IMR-90 (cell line): ENCODE measurements at regions not wholly inside any gene's neighbourhood (a gene's known extent, or its start where the extent isn't known, plus 50 kb on each side); places are given as distances from the start of the nearest gene placed in this dataset.

Experiments used
- ATAC-seq: fragments of 200-7000 bp; cut with Tn5 transposase; 2 replicates; pipeline ENCODE4 v1.9.1; 2020; ENCODE audit warnings: low read depth, mild to moderate bottlenecking, moderate library complexity
- BruUV-seq: library from RNA; stranded (reverse); fragments of 400-500 nt; replicated peaks from 2 replicates; lab custom pipeline; 2021; lab: Mats Ljungman, UMichigan
- CTCF ChIA-PET: fragments of 300-600 bp; formaldehyde crosslinking; extraction: SDS; loops from one replicate; lab custom pipeline; 2021; ENCODE audit warnings: antibody characterized with exemption; lab: Yijun Ruan, JAX
- POLR2A ChIA-PET: fragments of 300-600 bp; sonication (Branson Sonifier 250); formaldehyde crosslinking; loops from one replicate; lab custom pipeline; 2022; ENCODE audit warnings: antibody characterized with exemption; ENCODE audit not compliant: unreplicated experiment; lab: Charles Lee
- DNase-seq: peaks from one replicate; pipeline ENCODE4 v3.0.0; 2013
- H2AFZ ChIP-seq: replicated peaks from 2 replicates; pipeline ENCODE3; 2013; ENCODE audit warnings: low read length, mild to moderate bottlenecking; ENCODE audit not compliant: poor library complexity
- H2AK5ac ChIP-seq: 2 replicates; pipeline ENCODE4 v1.6.1; 2013; ENCODE audit warnings: low read depth, low read length, inconsistent platforms
- H2AK9ac ChIP-seq: replicated peaks from 2 replicates; pipeline ENCODE3; 2013; ENCODE audit warnings: mild to moderate bottlenecking, low read depth, low read length, moderate library complexity; ENCODE audit not compliant: poor library complexity
- H2BK120ac ChIP-seq: 2 replicates; pipeline ENCODE4 v1.6.1; 2013; ENCODE audit warnings: low read depth, low read length, inconsistent platforms
- H2BK15ac ChIP-seq: 3 replicates; pipeline ENCODE4 v1.6.1; 2013; ENCODE audit warnings: low read depth, low read length, inconsistent platforms
- H2BK20ac ChIP-seq: 2 replicates; pipeline ENCODE4 v1.6.1; 2013; ENCODE audit warnings: low read depth, mild to moderate bottlenecking, inconsistent platforms, low read length, moderate library complexity
- H2BK5ac ChIP-seq: 2 replicates; pipeline ENCODE4 v1.6.1; 2013; ENCODE audit warnings: mild to moderate bottlenecking, low read depth, low read length, inconsistent platforms; ENCODE audit not compliant: poor library complexity, severe bottlenecking
- H3K14ac ChIP-seq: replicated peaks from 2 replicates; pipeline ENCODE4 v1.6.1; 2013; ENCODE audit warnings: low read depth, low read length, inconsistent platforms
- H3K18ac ChIP-seq: 2 replicates; pipeline ENCODE4 v1.6.1; 2013; ENCODE audit warnings: low read depth, low read length, control low read depth
- H3K23ac ChIP-seq: 2 replicates; pipeline ENCODE4 v1.6.1; 2013; ENCODE audit warnings: low read depth, low read length, inconsistent platforms
- H3K27ac ChIP-seq: 2 replicates; pipeline ENCODE4 v1.5.1; 2013; ENCODE audit warnings: mild to moderate bottlenecking, control low read depth, low read length; ENCODE audit not compliant: insufficient read depth
- H3K27me3 ChIP-seq: 2 replicates; pipeline ENCODE4 v1.6.1; 2013; ENCODE audit warnings: low read length; ENCODE audit not compliant: control insufficient read depth, insufficient read depth
- H3K36me3 ChIP-seq: 2 replicates; pipeline ENCODE4 v1.6.1; 2013; ENCODE audit warnings: low read length, mixed read lengths; ENCODE audit not compliant: control insufficient read depth, insufficient read depth
- H3K4ac ChIP-seq: 2 replicates; pipeline ENCODE4 v1.6.1; 2013; ENCODE audit warnings: low read depth, low read length, inconsistent platforms
- H3K4me1 ChIP-seq: 2 replicates; pipeline ENCODE4 v1.6.1; 2013; ENCODE audit warnings: low read length, mixed read lengths; ENCODE audit not compliant: control insufficient read depth, insufficient read depth
- H3K4me2 ChIP-seq: 2 replicates; pipeline ENCODE4 v1.6.1; 2013; ENCODE audit warnings: low read depth, mild to moderate bottlenecking, control low read depth, low read length, moderate library complexity
- H3K4me3 ChIP-seq: 2 replicates; pipeline ENCODE4 v1.5.1; 2013; ENCODE audit warnings: low read depth, mild to moderate bottlenecking, control low read depth, low read length, moderate library complexity; ENCODE audit not compliant: insufficient read depth
- H3K56ac ChIP-seq: 2 replicates; pipeline ENCODE4 v1.6.1; 2013; ENCODE audit warnings: low read length, inconsistent platforms; ENCODE audit not compliant: insufficient read depth; ENCODE audit errors: extremely low read depth
- H3K79me1 ChIP-seq, 2 experiments: 2 replicates each; pipeline ENCODE4 v1.6.1; 2013; ENCODE audit warnings: low read length in 2 of 2, inconsistent platforms in 1 of 2, low read depth in 1 of 2
- H3K9ac ChIP-seq: 2 replicates; pipeline ENCODE4 v1.6.1; 2013; ENCODE audit warnings: low read depth, low read length, control low read depth
- H3K9me1 ChIP-seq: 2 replicates; pipeline ENCODE4 v1.6.1; 2013; ENCODE audit warnings: low read length, inconsistent platforms; ENCODE audit not compliant: insufficient read depth
- H3K9me3 ChIP-seq: 2 replicates; pipeline ENCODE4 v1.6.1; 2013; ENCODE audit warnings: low read length; ENCODE audit not compliant: control insufficient read depth, insufficient read depth
- H4K20me1 ChIP-seq: 2 replicates; pipeline ENCODE4 v1.6.1; 2013; ENCODE audit warnings: low read length, inconsistent platforms; ENCODE audit not compliant: insufficient read depth
- H4K5ac ChIP-seq: 2 replicates; pipeline ENCODE4 v1.6.1; 2013; ENCODE audit warnings: mild to moderate bottlenecking, low read depth, low read length, control low read depth
- H4K8ac ChIP-seq, 2 experiments: 2 replicates each; pipeline ENCODE4 v1.6.1; 2013; ENCODE audit warnings: low read depth in 2 of 2, low read length in 2 of 2, control low read depth in 1 of 2, inconsistent platforms in 1 of 2
- H4K91ac ChIP-seq: 2 replicates; pipeline ENCODE4 v1.6.1; 2013; ENCODE audit warnings: low read depth, low read length, inconsistent platforms; ENCODE audit not compliant: insufficient read depth
- MAZ ChIP-seq: IDR thresholded peaks from 2 replicates; pipeline ENCODE4 v1.6.1; 2012; ENCODE audit warnings: low read depth, mild to moderate bottlenecking, low read length, improper control_type of control experiment, moderate library complexity, borderline replicate concordance
- WGBS, 2 experiments: methylation state at CpG; one replicate each; pipeline versions ENCODE4 v1.1.5 to v1.1.7; 2013; ENCODE audit warnings: missing lambda C conversion rate in 2 of 2; ENCODE audit not compliant: insufficient read length in 1 of 2; ENCODE audit errors: extremely low coverage in 2 of 2; 5-methylcytosine and 5-hydroxymethylcytosine counted together
- dilution Hi-C: fragments of 300-500 bp; cut with HindIII; formaldehyde crosslinking; loops from one replicate; pipeline ENCODE4 v1.14.3; 2018; ENCODE audit warnings: low sequenced_read_pairs; ENCODE audit not compliant: unreplicated experiment
- in situ Hi-C: fragments of 300-500 bp; cut with MboI; formaldehyde crosslinking; loops from 3 replicates; pipeline ENCODE4 v1.14.3; 2019; ENCODE audit warnings: low sequenced_read_pairs, inconsistent platforms, mixed read lengths
- intact Hi-C: fragments of 100-400 bp; cut with micrococcal nuclease; formaldehyde crosslinking; loops from 2 replicates; pipeline ENCODE4 v1.10.0; 2022

- H4K5ac ChIP-seq, result no peak overlapping the region
- no peak overlapping the region for H2BK5ac ChIP-seq
- H3K14ac ChIP-seq, result no peak overlapping the region
- H4K8ac ChIP-seq, result no peak overlapping the region
- H3K4me2 ChIP-seq, result no peak overlapping the region
- dilution Hi-C loops, result no loop called here
- in situ Hi-C loops, result no loop called here
- no peak for TF ChIP-seq MAZ
- BruUV-seq, result no TSS peak
- no peak overlapping the region for H4K91ac ChIP-seq
- H2BK15ac ChIP-seq, result no peak overlapping the region
- H2AFZ ChIP-seq, result no peak overlapping the region
- POLR2A ChIA-PET, result no interaction called here
- intact Hi-C loops, result no loop called here
- DNase-seq (no peak), ATAC-seq (no peak)
- H2BK20ac ChIP-seq, result no peak overlapping the region
- 80% methylated on average over 3 of the region's 6 CpGs; no CpG with 5 or more reads in 1 of the 2 experiments for WGBS, 2 experiments
- no peaks in the 10 kb centered on the region for H3K9me1 ChIP-seq
- H3K9ac ChIP-seq, result no peak overlapping the region
- no peak overlapping the region for H3K4me3 ChIP-seq
- H3K36me3 ChIP-seq, result no peaks in the 10 kb centered on the region
- H3K18ac ChIP-seq, result no peak overlapping the region
- H3K27ac ChIP-seq, result no peak overlapping the region
- no peaks in the 10 kb centered on the region for H4K20me1 ChIP-seq
- H3K4me1 ChIP-seq, result no peaks in the 10 kb centered on the region
- H3K56ac ChIP-seq, result no peak overlapping the region
- no peak overlapping the region for H3K23ac ChIP-seq
- H2BK120ac ChIP-seq, result no peak overlapping the region
- no peak overlapping the region for H2AK5ac ChIP-seq
- CTCF ChIA-PET, result no interaction called here
- peaks cover 35% of the 10 kb centered on the region for H3K9me3 ChIP-seq
- no peak overlapping the region for H3K4ac ChIP-seq
- no peaks in the 10 kb centered on the region for H3K79me1 ChIP-seq
- H3K27me3 ChIP-seq, result no peaks in the 10 kb centered on the region
- no peak overlapping the region for H2AK9ac ChIP-seq
Measured at GRCh38 chr1:5739561-5740078, 252.6 kb downstream of the NPHP4 start.
